GM19468 (cell line): ENCODE measurements at regions not wholly inside any gene's neighbourhood (a gene's known extent, or its start where the extent isn't known, plus 50 kb on each side); places are given as distances from the start of the nearest gene placed in this dataset.

Source experiments
- ATAC-seq: cut with Tn5 transposase; IDR thresholded peaks from one replicate; pipeline ENCODE4 v1.9.1; 2021; ENCODE audit warnings: mild to moderate bottlenecking, moderate library complexity, moderate number of reproducible peaks; ENCODE audit not compliant: unreplicated experiment; ENCODE audit errors: extremely low read depth

DNA sequence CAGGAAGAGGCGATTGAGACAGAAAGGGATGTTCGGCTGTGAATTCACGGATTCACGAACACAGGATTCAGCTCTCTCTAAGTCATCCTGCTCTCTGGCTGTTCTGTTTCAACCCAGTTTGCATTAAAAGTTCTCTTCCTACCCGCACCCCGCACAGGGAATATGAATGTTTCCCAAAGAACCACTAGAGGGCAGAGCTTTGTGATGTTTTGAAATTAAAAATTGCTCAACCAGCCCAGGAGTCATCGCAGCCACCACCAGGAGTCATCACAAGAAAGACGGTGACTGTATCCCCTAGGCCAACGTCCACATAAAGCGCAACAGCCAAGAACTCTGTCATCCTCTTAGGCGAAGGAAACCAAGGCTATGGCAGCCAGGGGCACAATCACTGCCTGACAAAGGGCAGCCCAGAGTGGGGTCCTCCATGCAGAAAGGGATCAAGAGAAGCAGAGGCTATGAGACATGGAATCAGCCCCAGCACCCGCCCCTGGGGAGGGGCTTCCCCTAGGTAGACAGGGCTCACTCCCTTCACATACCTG, 122.4 kb downstream of the WT1 start:
- ATAC-seq, result peak; percentile 41

DNA sequence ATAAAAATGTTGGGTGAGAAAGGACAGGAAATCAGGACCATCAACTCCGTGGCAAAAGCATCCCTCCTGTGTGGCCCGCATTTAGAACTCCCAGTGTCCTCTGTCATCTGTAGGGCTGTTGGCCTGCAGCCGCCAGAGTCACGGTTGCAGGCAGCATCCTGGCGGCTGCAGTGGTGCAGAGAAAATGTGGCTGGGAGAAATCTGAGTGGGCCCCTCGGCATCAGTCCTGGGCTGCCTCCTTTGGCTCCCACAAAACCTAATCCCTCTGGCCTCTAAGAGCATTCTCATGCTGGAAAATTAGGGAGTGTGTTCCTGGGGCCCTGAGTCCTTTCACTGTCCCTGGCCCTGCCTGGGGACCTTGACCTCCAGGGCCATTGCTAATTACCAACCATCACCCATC, 121.9 kb downstream of the WT1 start:
- no peak for ATAC-seq

- no peak for ATAC-seq
These were observed 120.2 kb downstream of the WT1 start for GRCh38 chr11:32315121-32315520.

DNA sequence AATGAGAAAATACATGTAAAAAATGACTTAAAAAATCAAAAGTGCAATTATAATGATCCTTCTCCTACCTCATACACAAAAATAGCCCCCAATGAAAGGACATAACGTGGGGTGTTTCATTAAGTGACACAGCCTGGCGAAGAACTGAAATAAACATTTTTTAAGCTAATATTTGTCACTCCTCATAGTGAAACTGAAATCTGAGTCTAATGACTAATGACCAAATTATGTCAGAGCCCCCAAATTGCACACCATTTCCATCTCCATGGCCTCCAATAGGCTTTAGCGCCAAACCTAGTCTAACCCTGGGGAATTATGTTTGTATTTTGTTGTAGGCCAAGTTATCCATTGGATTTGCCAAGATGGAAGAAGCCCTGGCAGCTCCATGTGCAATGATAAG, 119.1 kb downstream of the WT1 start:
- no peak for ATAC-seq

- no peak for ATAC-seq
These were observed 118.3 kb downstream of the WT1 start for GRCh38 chr11:32316858-32317642.

- no peak for ATAC-seq
These were observed 117.7 kb downstream of the WT1 start for GRCh38 chr11:32317643-32318042.

- no peak for ATAC-seq
These were observed 117.0 kb downstream of the WT1 start for GRCh38 chr11:32318071-32319055.

GRCh38 chr11:32323814-32324130, 111.6 kb downstream of the WT1 start:
- no peak for ATAC-seq

DNA sequence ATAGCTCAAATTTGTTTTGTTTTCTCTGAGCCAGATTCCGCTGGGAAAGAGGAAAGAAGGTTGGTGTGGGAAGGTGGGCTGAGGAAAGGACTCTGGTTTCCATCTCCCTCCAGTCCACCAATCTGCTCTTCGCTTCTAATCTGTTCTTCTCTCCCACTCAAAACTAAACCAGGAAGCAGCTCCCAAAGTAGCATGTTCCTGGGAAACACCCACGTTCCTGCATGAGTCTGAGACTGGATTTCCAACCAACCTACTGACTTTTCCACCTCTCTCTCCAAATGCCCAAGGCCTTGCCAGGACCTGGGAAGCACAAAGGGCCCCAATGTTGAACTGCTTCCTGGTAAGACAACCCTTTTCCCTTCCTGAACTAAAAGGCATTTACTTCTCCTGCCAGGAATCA, 110.2 kb downstream of the WT1 start:
- ATAC-seq, result no peak

- no peak for ATAC-seq
These were observed 109.6 kb downstream of the WT1 start for GRCh38 chr11:32325725-32326124.

DNA sequence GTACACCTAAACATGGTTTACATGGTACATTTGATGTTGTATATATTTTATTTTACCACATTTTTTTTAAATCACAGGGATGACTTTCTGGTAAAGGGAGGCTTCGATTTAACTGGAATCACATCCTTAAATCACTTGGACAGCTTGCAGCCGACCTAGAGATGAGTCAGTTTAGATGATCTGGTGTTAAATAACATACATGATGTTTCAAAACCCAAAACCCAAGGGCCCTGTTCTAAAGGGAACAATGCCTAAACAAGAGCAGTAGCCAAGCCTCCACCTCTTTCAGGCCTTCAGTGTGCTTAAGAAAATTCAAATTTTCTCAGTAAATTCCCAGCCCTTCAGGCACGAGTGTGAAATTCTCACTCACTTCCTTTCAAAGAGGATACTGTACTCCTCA, 108.8 kb downstream of the WT1 start:
- ATAC-seq, result no peak

- ATAC-seq, result no peak
These were observed 106.9 kb downstream of the WT1 start for GRCh38 chr11:32328392-32328791.

- no peak for ATAC-seq
These were observed 104.2 kb downstream of the WT1 start for GRCh38 chr11:32331098-32331497.

DNA sequence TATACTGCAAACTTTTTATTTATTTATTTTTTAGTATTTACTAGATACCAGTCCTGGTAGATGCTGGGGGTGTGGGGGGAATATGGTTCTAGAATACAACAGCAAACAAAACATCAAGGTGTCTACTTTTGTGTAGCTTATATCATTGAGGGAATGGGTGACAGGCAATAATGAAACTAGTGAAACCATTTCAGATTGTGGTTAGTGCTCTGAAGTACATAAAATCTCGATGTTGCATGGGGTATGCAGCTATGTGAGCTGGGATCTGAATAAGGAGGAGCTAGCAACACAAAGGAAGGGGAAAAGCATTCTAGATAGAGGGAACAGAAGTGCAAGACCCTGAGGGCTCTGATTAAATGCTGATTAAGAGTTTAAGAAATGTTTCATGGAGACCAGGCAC, 103.5 kb downstream of the WT1 start:
- no peak for ATAC-seq

DNA sequence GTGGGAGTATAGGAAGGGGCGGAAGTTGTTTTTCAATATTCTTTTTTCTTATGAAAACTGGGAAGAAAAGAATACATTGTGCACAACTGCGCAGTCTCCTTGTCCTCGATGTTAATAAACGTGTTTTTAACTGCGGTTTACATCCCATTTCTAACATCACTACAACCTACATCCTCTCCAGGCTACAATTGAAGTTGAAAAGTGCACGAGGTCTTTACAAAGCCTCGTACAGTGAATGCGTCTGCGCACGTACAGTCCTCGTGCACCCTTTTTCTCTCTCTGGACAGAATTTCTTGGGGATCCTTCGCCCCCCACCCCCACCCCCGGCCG, 102.4 kb downstream of the WT1 start:
- no peak for ATAC-seq

GRCh38 chr11:32333320-32333991, 101.9 kb downstream of the WT1 start:
- ATAC-seq, result no peak

DNA sequence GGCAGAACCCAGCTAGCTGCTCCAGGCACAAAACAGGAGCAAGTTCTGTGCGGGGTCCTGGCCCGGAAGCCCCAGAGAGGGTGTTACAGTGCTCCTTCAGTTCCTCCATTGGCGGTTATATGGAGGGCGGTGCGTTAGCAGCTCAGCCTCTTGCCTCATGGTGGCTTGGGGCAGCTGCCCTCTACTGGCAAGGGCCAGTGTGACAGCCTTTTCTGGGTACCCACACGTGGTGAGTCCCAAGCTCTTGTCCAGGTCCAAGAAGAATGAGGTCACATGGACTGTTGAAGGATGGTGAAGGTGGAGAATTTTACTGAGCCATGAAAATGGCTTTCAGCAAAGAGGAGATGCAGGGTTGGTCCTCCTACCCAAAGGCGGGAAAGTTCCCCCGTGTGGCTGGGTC, 100.5 kb downstream of the WT1 start:
- ATAC-seq, result no peak
